ENCODE measurements at regions not wholly inside any gene's neighbourhood (a gene's known extent, or its start where the extent isn't known, plus 50 kb on each side); places are given as distances from the start of the nearest gene placed in this dataset.

GRCh38 chr18:37676276-37676675 lies 110.7 kb upstream of the CELF4 start:
- dilution Hi-C loops (cut with MboI; ENCODE audit: extremely low pct_ligation_motif_present, low sequenced_read_pairs): no loop called here
- Histone ChIP-seq H3K79me2 (ENCODE audit: control insufficient read depth, insufficient read depth, low read length) (no peaks in the 10 kb centered on the region), H3K27ac (ENCODE audit: insufficient read depth, low read depth, low read length) (no peak overlapping the region), H3K4me3 (replicated peaks in 1 of 3; ENCODE audit: insufficient read depth in 1 of 3, low read depth in 1 of 3, low read length in 3 of 3) (no peak overlapping the region), H3K9ac (replicated peaks; ENCODE audit: extremely low read depth, insufficient read depth, low read length) (no peak overlapping the region), H3K4me1 (ENCODE audit: control insufficient read depth, extremely low read depth, insufficient read depth, low read length) (no peaks in the 10 kb centered on the region), H3K4me2 (ENCODE audit: insufficient read depth, low read length) (no peak overlapping the region), H3K9me3 (replicated peaks; ENCODE audit: control insufficient read depth, insufficient read depth, low read length) (peaks cover 2% of the 10 kb centered on the region), H4K20me1 (replicated peaks; ENCODE audit: control insufficient read depth, extremely low read depth, insufficient read depth, low read length) (no peaks in the 10 kb centered on the region), H3K27me3 (ENCODE audit: control insufficient read depth in 2 of 2, insufficient read depth in 2 of 2, low read length in 2 of 2) (no peaks in the 10 kb centered on the region), H3K36me3 (ENCODE audit: control insufficient read depth in 2 of 2, extremely low read depth in 1 of 2, insufficient read depth in 2 of 2, low read length in 2 of 2) (no peaks in the 10 kb centered on the region), H2AFZ (ENCODE audit: low read depth, low read length) (no peak overlapping the region), H3K9me1 (replicated peaks; ENCODE audit: control insufficient read depth, extremely low read depth, insufficient read depth, low read length) (no peaks in the 10 kb centered on the region)
- no peak for TF ChIP-seq JUN (IDR thresholded peaks at IDR 0.05; ENCODE audit: borderline replicate concordance, insufficient read depth, insufficient read length, low read depth)
- TF ChIP-seq POLR2AphosphoS5 (IDR thresholded peaks at IDR 0.05; ENCODE audit: insufficient read depth, low read depth, low read length): no peak
- TF ChIP-seq POLR2A (IDR thresholded peaks at IDR 0.05; ENCODE audit: low read depth, low read length): no peak
- BruUV-seq (replicated peaks): no TSS peak
- intact Hi-C loops (cut with micrococcal nuclease): no loop called here
- CTCF ChIA-PET: no interaction called here
- DNase-seq (ENCODE audit: low read depth, low spot score) (no peak), FAIRE-seq (no peak)
- POLR2A ChIA-PET: no interaction called here

GRCh38 chr18:37675699-37676098 lies 110.1 kb upstream of the CELF4 start:
- no peak overlapping the region for H3K4me2 ChIP-seq (ENCODE audit: insufficient read depth, low read length)
- no peak for DNase-seq (ENCODE audit: low read depth, low spot score)
- POLR2A ChIA-PET: no interaction called here
- H2AFZ ChIP-seq (ENCODE audit: low read depth, low read length): no peak overlapping the region
- FAIRE-seq: no peak
- no TSS peak for BruUV-seq (replicated peaks)
- H3K27me3 ChIP-seq (ENCODE audit: control insufficient read depth in 2 of 2, insufficient read depth in 2 of 2, low read length in 2 of 2): no peaks in the 10 kb centered on the region
- H3K27ac ChIP-seq (ENCODE audit: insufficient read depth, low read depth, low read length): no peak overlapping the region
- no peak overlapping the region for H3K9ac ChIP-seq (replicated peaks; ENCODE audit: extremely low read depth, insufficient read depth, low read length)
- no peaks in the 10 kb centered on the region for H3K36me3 ChIP-seq (ENCODE audit: control insufficient read depth in 2 of 2, extremely low read depth in 1 of 2, insufficient read depth in 2 of 2, low read length in 2 of 2)
- H3K4me1 ChIP-seq (ENCODE audit: control insufficient read depth, extremely low read depth, insufficient read depth, low read length): no peaks in the 10 kb centered on the region
- H3K9me3 ChIP-seq (replicated peaks; ENCODE audit: control insufficient read depth, insufficient read depth, low read length): peaks cover 2% of the 10 kb centered on the region
- dilution Hi-C loops (cut with MboI; ENCODE audit: extremely low pct_ligation_motif_present, low sequenced_read_pairs): no loop called here
- no peaks in the 10 kb centered on the region for H3K79me2 ChIP-seq (ENCODE audit: control insufficient read depth, insufficient read depth, low read length)
- intact Hi-C loops (cut with micrococcal nuclease): no loop called here
- H3K4me3 ChIP-seq (replicated peaks in 1 of 3; ENCODE audit: insufficient read depth in 1 of 3, low read depth in 1 of 3, low read length in 3 of 3): no peak overlapping the region
- CTCF ChIA-PET: no interaction called here
- no peaks in the 10 kb centered on the region for H4K20me1 ChIP-seq (replicated peaks; ENCODE audit: control insufficient read depth, extremely low read depth, insufficient read depth, low read length)
- no peaks in the 10 kb centered on the region for H3K9me1 ChIP-seq (replicated peaks; ENCODE audit: control insufficient read depth, extremely low read depth, insufficient read depth, low read length)
- no peak for TF ChIP-seq JUN (IDR thresholded peaks at IDR 0.05; ENCODE audit: borderline replicate concordance, insufficient read depth, insufficient read length, low read depth)
- TF ChIP-seq POLR2A (IDR thresholded peaks at IDR 0.05; ENCODE audit: low read depth, low read length): no peak
- no peak for TF ChIP-seq POLR2AphosphoS5 (IDR thresholded peaks at IDR 0.05; ENCODE audit: insufficient read depth, low read depth, low read length)
- TF ChIP-seq MAX (IDR thresholded peaks at IDR 0.05; ENCODE audit: insufficient read depth, insufficient read length): no peak
- no peak for TF ChIP-seq GATA2 (IDR thresholded peaks at IDR 0.05; ENCODE audit: insufficient read depth, insufficient read length, low read depth, low read length)
- no peak for TF ChIP-seq MYC (IDR thresholded peaks at IDR 0.05; ENCODE audit: low read depth, low read length)
- no peak for TF ChIP-seq CTCF (IDR thresholded peaks at IDR 0.05; ENCODE audit: extremely low read depth in 1 of 2, insufficient read depth in 1 of 2, low read depth in 1 of 2, low read length in 2 of 2)
- no peak for TF ChIP-seq EZH2 (IDR thresholded peaks at IDR 0.05; ENCODE audit: borderline replicate concordance, low read depth, low read length, severe bottlenecking)
- no peak for TF ChIP-seq FOS (IDR thresholded peaks at IDR 0.05; ENCODE audit: borderline replicate concordance, insufficient read depth, low read length)

Data from endothelial cell of umbilical vein (primary cell).